ENCODE measurements at regions not wholly inside any gene's neighbourhood (a gene's known extent, or its start where the extent isn't known, plus 50 kb on each side); places are given as distances from the start of the nearest gene placed in this dataset.

DNA sequence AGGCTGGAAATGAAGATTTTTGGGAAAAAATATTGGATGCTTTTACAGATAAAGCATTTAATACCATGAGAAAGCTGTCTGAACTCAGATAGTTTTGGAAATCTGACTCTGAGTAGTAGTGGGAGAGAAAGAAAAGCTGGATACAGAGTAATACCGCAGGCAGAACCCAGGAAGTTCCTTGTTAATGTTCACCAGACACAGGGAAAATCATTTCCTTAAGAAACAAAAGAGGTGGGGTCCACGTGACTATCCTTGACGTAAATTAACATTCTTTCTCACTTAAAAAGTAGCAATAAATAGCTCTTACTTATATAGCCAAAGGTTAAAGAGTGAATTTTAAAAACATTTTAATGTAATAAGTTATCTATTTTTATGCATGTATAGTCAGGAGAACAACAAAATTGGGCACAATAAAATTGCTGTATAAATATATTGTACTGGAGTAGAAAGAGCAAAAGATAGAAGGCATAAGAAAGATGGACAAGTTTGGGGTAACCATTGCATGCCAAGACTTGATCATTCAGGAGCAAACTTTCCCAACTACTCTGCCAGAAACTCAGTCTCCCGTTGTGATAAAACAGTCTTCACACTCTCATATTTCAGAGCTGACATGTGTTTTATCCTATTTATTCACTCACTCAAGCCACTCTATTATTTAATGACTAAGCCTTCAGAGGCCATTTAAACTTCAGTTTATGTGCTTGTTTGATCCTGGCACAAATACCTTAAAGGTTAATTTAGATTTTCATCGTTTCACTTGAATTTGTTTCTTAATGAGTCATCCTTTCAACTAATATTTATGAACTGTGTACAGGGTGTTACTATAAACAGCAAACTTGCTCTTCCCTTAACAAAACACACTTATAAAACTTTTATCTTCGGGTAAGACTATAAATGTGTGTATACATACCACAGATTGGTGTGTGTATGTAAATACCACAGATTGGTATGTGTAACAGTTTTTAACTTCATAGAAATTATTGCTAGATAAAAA is 143.1 kb downstream of the GNAI1 start:
- Mint-ChIP-seq H3K4me1 (peaks cover 18% of the 10 kb centered on the region), H3K27me3 (ENCODE audit: low read depth) (no peaks in the 10 kb centered on the region), H3K9me3 (no peaks in the 10 kb centered on the region), H3K4me3 (no peak overlapping the region), H3K36me3 (no peaks in the 10 kb centered on the region), H3K27ac (no peak overlapping the region)
- ChIA-PET CTCF (no interaction called here), POLR2A (no interaction called here)
- no peak for ATAC-seq
- no peak for DNase-seq (ENCODE audit: low spot score)
- TF ChIP-seq GABPB1 (CRISPR knock-in tag; IDR thresholded peaks at IDR 0.05), result no peak
- no peak for TF ChIP-seq ATF1 (CRISPR knock-in tag; IDR thresholded peaks at IDR 0.05)
- TF ChIP-seq, protein P1, sequence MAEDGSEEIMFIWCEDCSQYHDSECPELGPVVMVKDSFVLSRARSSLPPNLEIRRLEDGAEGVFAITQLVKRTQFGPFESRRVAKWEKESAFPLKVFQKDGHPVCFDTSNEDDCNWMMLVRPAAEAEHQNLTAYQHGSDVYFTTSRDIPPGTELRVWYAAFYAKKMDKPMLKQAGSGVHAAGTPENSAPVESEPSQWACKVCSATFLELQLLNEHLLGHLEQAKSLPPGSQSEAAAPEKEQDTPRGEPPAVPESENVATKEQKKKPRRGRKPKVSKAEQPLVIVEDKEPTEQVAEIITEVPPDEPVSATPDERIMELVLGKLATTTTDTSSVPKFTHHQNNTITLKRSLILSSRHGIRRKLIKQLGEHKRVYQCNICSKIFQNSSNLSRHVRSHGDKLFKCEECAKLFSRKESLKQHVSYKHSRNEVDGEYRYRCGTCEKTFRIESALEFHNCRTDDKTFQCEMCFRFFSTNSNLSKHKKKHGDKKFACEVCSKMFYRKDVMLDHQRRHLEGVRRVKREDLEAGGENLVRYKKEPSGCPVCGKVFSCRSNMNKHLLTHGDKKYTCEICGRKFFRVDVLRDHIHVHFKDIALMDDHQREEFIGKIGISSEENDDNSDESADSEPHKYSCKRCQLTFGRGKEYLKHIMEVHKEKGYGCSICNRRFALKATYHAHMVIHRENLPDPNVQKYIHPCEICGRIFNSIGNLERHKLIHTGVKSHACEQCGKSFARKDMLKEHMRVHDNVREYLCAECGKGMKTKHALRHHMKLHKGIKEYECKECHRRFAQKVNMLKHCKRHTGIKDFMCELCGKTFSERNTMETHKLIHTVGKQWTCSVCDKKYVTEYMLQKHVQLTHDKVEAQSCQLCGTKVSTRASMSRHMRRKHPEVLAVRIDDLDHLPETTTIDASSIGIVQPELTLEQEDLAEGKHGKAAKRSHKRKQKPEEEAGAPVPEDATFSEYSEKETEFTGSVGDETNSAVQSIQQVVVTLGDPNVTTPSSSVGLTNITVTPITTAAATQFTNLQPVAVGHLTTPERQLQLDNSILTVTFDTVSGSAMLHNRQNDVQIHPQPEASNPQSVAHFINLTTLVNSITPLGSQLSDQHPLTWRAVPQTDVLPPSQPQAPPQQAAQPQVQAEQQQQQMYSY (CRISPR knock-in tag; IDR thresholded peaks at IDR 0.05), result peak; percentile 51; the same call in 1 of the 2 replicates
- TF ChIP-seq, protein P2, sequence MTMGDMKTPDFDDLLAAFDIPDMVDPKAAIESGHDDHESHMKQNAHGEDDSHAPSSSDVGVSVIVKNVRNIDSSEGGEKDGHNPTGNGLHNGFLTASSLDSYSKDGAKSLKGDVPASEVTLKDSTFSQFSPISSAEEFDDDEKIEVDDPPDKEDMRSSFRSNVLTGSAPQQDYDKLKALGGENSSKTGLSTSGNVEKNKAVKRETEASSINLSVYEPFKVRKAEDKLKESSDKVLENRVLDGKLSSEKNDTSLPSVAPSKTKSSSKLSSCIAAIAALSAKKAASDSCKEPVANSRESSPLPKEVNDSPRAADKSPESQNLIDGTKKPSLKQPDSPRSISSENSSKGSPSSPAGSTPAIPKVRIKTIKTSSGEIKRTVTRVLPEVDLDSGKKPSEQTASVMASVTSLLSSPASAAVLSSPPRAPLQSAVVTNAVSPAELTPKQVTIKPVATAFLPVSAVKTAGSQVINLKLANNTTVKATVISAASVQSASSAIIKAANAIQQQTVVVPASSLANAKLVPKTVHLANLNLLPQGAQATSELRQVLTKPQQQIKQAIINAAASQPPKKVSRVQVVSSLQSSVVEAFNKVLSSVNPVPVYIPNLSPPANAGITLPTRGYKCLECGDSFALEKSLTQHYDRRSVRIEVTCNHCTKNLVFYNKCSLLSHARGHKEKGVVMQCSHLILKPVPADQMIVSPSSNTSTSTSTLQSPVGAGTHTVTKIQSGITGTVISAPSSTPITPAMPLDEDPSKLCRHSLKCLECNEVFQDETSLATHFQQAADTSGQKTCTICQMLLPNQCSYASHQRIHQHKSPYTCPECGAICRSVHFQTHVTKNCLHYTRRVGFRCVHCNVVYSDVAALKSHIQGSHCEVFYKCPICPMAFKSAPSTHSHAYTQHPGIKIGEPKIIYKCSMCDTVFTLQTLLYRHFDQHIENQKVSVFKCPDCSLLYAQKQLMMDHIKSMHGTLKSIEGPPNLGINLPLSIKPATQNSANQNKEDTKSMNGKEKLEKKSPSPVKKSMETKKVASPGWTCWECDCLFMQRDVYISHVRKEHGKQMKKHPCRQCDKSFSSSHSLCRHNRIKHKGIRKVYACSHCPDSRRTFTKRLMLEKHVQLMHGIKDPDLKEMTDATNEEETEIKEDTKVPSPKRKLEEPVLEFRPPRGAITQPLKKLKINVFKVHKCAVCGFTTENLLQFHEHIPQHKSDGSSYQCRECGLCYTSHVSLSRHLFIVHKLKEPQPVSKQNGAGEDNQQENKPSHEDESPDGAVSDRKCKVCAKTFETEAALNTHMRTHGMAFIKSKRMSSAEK (CRISPR knock-in tag; IDR thresholded peaks at IDR 0.05; ENCODE audit: borderline replicate concordance), result no peak
- TF ChIP-seq JUN (CRISPR knock-in tag; IDR thresholded peaks at IDR 0.05), result no peak
- no peak for TF ChIP-seq TP53 (CRISPR knock-in tag; IDR thresholded peaks at IDR 0.05)
- no peak for TF ChIP-seq CREM (CRISPR knock-in tag; IDR thresholded peaks at IDR 0.05)
- TF ChIP-seq ETV6 (CRISPR knock-in tag; IDR thresholded peaks at IDR 0.05), result no peak
- TF ChIP-seq, protein P3, sequence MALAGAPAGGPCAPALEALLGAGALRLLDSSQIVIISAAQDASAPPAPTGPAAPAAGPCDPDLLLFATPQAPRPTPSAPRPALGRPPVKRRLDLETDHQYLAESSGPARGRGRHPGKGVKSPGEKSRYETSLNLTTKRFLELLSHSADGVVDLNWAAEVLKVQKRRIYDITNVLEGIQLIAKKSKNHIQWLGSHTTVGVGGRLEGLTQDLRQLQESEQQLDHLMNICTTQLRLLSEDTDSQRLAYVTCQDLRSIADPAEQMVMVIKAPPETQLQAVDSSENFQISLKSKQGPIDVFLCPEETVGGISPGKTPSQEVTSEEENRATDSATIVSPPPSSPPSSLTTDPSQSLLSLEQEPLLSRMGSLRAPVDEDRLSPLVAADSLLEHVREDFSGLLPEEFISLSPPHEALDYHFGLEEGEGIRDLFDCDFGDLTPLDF (CRISPR knock-in tag; IDR thresholded peaks at IDR 0.05), result no peak

All from WTC11 (cell line).